Activated CD4-positive, alpha-beta T cell treated with anti-CD3 and anti-CD28 coated beads for 36 hours (primary cell): ENCODE measurements at regions not wholly inside any gene's neighbourhood (a gene's known extent, or its start where the extent isn't known, plus 50 kb on each side); places are given as distances from the start of the nearest gene placed in this dataset.
"Not testable (repeated sequence)": the region's sequence is repeated elsewhere in the genome, so short reads cannot be mapped to it uniquely, and the experiment has no call there.

Experiments
- ATAC-seq: fragments of 200-7000 bp; cut with Tn5 transposase; one replicate; pipeline ENCODE4 v1.10.0; 2021; ENCODE audit warnings: mild to moderate bottlenecking, moderate library complexity
- CTCF ChIA-PET: fragments of 350-600 bp; sonication (Branson Sonifier 250); formaldehyde crosslinking; loops from one replicate; lab custom pipeline; 2021; ENCODE audit warnings: antibody characterized with exemption; lab: Charles Lee
- POLR2A ChIA-PET: fragments of 350-600 bp; sonication (Branson Sonifier 250); formaldehyde crosslinking; loops from one replicate; lab custom pipeline; 2021; ENCODE audit warnings: antibody characterized with exemption, inconsistent platforms; lab: Charles Lee
- DNase-seq: peaks from one replicate; pipeline ENCODE4 v3.0.0-alpha.2; 2020
- H3K27ac Mint-ChIP-seq: one replicate; pipeline ENCODE4 v1.8.0; 2021; ENCODE audit warnings: mixed read lengths
- H3K27me3 Mint-ChIP-seq: one replicate; pipeline ENCODE4 v1.8.0; 2021; ENCODE audit warnings: mixed read lengths
- H3K36me3 Mint-ChIP-seq: one replicate; pipeline ENCODE4 v1.8.0; 2021; ENCODE audit warnings: low read depth, mixed read lengths
- H3K4me1 Mint-ChIP-seq: one replicate; pipeline ENCODE4 v1.8.0; 2021; ENCODE audit warnings: mixed read lengths
- H3K4me3 Mint-ChIP-seq: one replicate; pipeline ENCODE4 v1.8.0; 2021; ENCODE audit warnings: mild to moderate bottlenecking, moderate library complexity, mixed read lengths
- H3K9me3 Mint-ChIP-seq: one replicate; pipeline ENCODE4 v1.8.0; 2021; ENCODE audit warnings: low read depth, mixed read lengths
- intact Hi-C, 2 experiments: fragments of 100-400 bp; cut with DNase I in 1 of 2; cut with micrococcal nuclease in 1 of 2; formaldehyde crosslinking; loops; one replicate each; pipeline versions ENCODE4 v1.14.2 to v1.15.1; 2022 to 2024; cut with DNase I, micrococcal nuclease

DNA sequence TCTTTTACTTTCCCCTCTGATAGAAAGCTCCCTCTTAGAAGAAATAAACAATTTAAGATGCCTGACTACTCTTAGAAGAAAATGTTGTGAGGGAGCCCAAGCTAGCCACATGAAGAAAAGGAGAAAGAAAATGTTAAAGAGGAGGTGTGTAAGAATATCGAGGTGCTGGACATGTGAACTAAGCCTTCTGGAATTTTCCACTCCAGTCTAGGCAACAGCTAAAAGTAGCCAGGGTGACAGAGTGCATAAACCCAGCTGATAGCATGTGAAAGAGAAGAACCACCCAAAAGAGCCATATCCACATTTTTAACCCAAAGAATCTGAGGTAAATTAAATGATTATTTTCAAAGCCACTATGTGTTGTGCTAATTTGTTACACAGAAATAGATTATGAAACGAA is 1690.6 kb upstream of the LRRTM3 start:
- H3K27me3 Mint-ChIP-seq: no peaks in the 10 kb centered on the region
- ATAC-seq: no peak
- POLR2A ChIA-PET: no interaction called here
- H3K27ac Mint-ChIP-seq: no peak overlapping the region
- no peak for DNase-seq
- no peaks in the 10 kb centered on the region for H3K4me1 Mint-ChIP-seq
- intact Hi-C loops: no loop called here
- H3K9me3 Mint-ChIP-seq: peaks cover 2% of the 10 kb centered on the region
- H3K36me3 Mint-ChIP-seq: no peaks in the 10 kb centered on the region
- CTCF ChIA-PET: interaction anchor here (1.1 kb wide), 1 partner anchor 11 kb away, joined by 5 read pairs; no protein-coding TSS in a partner anchor
- no peak overlapping the region for H3K4me3 Mint-ChIP-seq

- intact Hi-C loops: no loop called here
These were observed 1690.0 kb upstream of the LRRTM3 start for GRCh38 chr10:65235846-65236245.

GRCh38 chr10:65265451-65265954 is 1660.3 kb upstream of the LRRTM3 start:
- intact Hi-C loops: no loop called here
- ATAC-seq: no peak
- H3K27me3 Mint-ChIP-seq: no peaks in the 10 kb centered on the region
- H3K9me3 Mint-ChIP-seq: peaks cover 10% of the 10 kb centered on the region
- POLR2A ChIA-PET: no interaction called here
- CTCF ChIA-PET: interaction anchor here (0.7 kb wide), 1 partner anchor 602 kb away, joined by 5 read pairs; no protein-coding TSS in a partner anchor
- H3K27ac Mint-ChIP-seq: no peak overlapping the region
- H3K36me3 Mint-ChIP-seq: no peaks in the 10 kb centered on the region
- no peak overlapping the region for H3K4me3 Mint-ChIP-seq
- H3K4me1 Mint-ChIP-seq: no peaks in the 10 kb centered on the region
- no peak for DNase-seq

More at GRCh38 chr10:65235846-65236245, 1690.0 kb upstream of the LRRTM3 start:
- H3K36me3 Mint-ChIP-seq: no peaks in the 10 kb centered on the region
- ChIA-PET CTCF (interaction anchor here (1.1 kb wide), 1 partner anchor 10 kb away, joined by 5 read pairs; no protein-coding TSS in a partner anchor), POLR2A (no interaction called here)
- H3K4me3 Mint-ChIP-seq: no peak overlapping the region
- H3K27ac Mint-ChIP-seq: no peak overlapping the region
- DNase-seq (no peak), ATAC-seq (no peak)
- H3K4me1 Mint-ChIP-seq: no peaks in the 10 kb centered on the region
- no peaks in the 10 kb centered on the region for H3K27me3 Mint-ChIP-seq
- peaks cover 2% of the 10 kb centered on the region for H3K9me3 Mint-ChIP-seq

DNA sequence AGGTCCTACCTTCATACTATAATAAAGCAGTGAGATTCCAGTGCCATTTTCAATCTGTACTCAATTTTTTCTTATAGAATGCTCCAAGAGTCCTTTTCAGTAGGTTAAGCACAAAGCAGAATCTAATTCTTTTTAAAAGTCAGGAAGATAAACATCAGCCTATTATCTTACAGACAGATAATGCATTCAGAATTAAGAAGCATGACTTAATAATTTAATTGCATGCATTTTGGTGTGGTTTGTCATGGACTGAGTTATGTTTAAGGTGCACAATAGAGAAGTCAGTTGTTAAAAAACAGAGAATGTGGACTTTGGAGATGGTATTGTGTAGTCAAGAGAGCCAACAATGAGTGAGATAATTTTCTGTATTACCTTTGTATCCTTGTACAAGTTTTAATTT is 1656.3 kb upstream of the LRRTM3 start:
- H3K4me3 Mint-ChIP-seq, intact Hi-C loops, H3K27me3 Mint-ChIP-seq, DNase-seq, ATAC-seq, CTCF ChIA-PET, POLR2A ChIA-PET, H3K36me3 Mint-ChIP-seq, H3K4me1 Mint-ChIP-seq, H3K9me3 Mint-ChIP-seq, H3K27ac Mint-ChIP-seq: not testable (repeated sequence)

DNA sequence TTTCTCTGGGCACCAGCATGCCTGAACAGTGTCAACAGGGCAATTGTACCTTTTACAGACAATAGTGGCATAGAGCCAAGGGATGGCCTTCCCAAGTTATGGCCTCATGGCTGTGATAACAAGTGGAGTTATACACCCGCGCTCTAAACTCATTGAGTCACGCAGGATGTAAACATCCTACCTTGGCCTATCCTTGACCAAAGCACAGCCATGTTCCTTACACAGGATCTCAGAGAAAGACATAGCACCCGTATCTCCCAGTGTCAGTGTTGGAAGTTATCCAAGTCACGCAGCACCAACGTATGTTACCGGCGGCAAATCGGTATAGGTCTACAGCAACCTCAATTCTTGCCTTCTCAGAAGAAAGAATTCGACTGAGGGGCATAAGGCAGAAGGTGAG is 1654.9 kb upstream of the LRRTM3 start:
- no peaks in the 10 kb centered on the region for H3K36me3 Mint-ChIP-seq
- H3K9me3 Mint-ChIP-seq: no peaks in the 10 kb centered on the region
- H3K4me1 Mint-ChIP-seq: no peaks in the 10 kb centered on the region
- H3K27me3 Mint-ChIP-seq: no peaks in the 10 kb centered on the region
- no peak overlapping the region for H3K4me3 Mint-ChIP-seq
- CTCF ChIA-PET: interaction anchor here (1.1 kb wide), 1 partner anchor 9 kb away, joined by 5 read pairs; no protein-coding TSS in a partner anchor
- H3K27ac Mint-ChIP-seq: no peak overlapping the region
- DNase-seq: no peak
- ATAC-seq: no peak
- POLR2A ChIA-PET: no interaction called here
- intact Hi-C loops: no loop called here

- no peak for ATAC-seq
- no peak overlapping the region for H3K27ac Mint-ChIP-seq
- ChIA-PET CTCF (interaction anchor here (0.7 kb wide), 1 partner anchor 663 kb away, joined by 3 read pairs; no protein-coding TSS in a partner anchor), POLR2A (no interaction called here)
- no peaks in the 10 kb centered on the region for H3K4me1 Mint-ChIP-seq
- intact Hi-C loops: no loop called here
- no peaks in the 10 kb centered on the region for H3K27me3 Mint-ChIP-seq
- H3K9me3 Mint-ChIP-seq: no peaks in the 10 kb centered on the region
- no peak overlapping the region for H3K4me3 Mint-ChIP-seq
- DNase-seq: no peak
- no peaks in the 10 kb centered on the region for H3K36me3 Mint-ChIP-seq
These were observed 1652.7 kb upstream of the LRRTM3 start for GRCh38 chr10:65273115-65273514.

- no peak for ATAC-seq
These were observed 1650.5 kb upstream of the LRRTM3 start for GRCh38 chr10:65275296-65275695.

DNA sequence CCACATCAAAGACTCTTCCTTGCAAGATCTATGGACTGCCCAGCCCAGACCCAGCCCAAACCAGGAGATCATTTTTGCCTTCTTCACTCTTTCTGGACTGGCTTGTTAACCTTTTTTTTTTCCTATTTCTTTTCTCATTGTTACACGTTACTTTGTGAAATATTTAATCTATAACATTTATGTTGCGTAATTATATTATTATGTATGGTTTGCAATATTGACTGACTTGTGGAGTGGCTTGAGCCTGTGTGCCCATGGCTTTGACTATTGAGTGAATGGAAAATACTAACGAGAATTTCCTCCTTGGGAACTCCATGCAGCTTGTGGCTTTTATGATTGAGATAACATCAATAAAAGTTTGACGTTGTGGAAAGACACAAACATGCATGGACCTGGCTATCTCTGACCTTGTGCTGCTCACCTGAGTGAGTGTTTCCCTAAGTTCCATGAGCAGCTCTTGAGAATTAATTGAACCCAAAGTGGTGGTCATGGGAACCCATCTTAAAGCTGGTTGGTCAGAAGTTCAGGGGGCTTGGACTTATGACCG is 1641.3 kb upstream of the LRRTM3 start:
- Mint-ChIP-seq H3K4me1 (no peaks in the 10 kb centered on the region), H3K27me3 (no peaks in the 10 kb centered on the region), H3K9me3 (peaks cover 17% of the 10 kb centered on the region), H3K4me3 (no peak overlapping the region), H3K36me3 (no peaks in the 10 kb centered on the region), H3K27ac (no peak overlapping the region)
- CTCF ChIA-PET: interaction anchor here (1.2 kb wide), 1 partner anchor 9 kb away, joined by 3 read pairs; no protein-coding TSS in a partner anchor
- intact Hi-C loops: no loop called here
- DNase-seq: no peak
- POLR2A ChIA-PET: no interaction called here
- ATAC-seq: no peak

More at GRCh38 chr10:65275296-65275695, 1650.5 kb upstream of the LRRTM3 start:
- Mint-ChIP-seq H3K27ac (no peak overlapping the region), H3K27me3 (no peaks in the 10 kb centered on the region), H3K36me3 (no peaks in the 10 kb centered on the region), H3K4me3 (no peak overlapping the region), H3K4me1 (no peaks in the 10 kb centered on the region), H3K9me3 (peaks cover 9% of the 10 kb centered on the region)
- DNase-seq: no peak
- ChIA-PET CTCF (interaction anchor here (0.8 kb wide), 1 partner anchor 10 kb away, joined by 3 read pairs; no protein-coding TSS in a partner anchor), POLR2A (no interaction called here)
- intact Hi-C loops: no loop called here

DNA sequence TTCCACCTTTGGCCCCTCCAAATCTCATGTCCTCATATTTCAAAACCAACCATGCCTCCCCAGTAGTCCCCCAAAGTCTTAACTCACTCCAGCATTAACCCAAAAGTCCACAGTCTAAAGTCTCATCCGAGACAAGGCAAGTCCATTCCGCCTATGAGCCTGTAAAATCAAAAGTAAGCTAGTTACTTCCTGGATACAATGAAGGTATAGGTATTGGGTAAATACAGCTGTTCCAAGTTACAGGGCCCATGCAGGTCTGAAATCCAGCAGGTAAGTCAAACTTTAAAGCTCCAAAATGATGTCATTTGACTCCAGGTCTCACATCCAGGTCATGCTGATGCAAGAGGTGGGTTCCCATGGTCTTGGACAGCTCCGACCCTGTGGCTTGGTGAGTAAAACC is 1640.1 kb upstream of the LRRTM3 start:
- H3K4me1 Mint-ChIP-seq, H3K27me3 Mint-ChIP-seq, H3K36me3 Mint-ChIP-seq, POLR2A ChIA-PET, H3K4me3 Mint-ChIP-seq, H3K27ac Mint-ChIP-seq, DNase-seq, intact Hi-C loops, ATAC-seq: not testable (repeated sequence)
- H3K9me3 Mint-ChIP-seq: peaks cover 12% of the 10 kb centered on the region
- CTCF ChIA-PET: interaction anchor here (1.2 kb wide), 1 partner anchor 10 kb away, joined by 3 read pairs; no protein-coding TSS in a partner anchor

DNA sequence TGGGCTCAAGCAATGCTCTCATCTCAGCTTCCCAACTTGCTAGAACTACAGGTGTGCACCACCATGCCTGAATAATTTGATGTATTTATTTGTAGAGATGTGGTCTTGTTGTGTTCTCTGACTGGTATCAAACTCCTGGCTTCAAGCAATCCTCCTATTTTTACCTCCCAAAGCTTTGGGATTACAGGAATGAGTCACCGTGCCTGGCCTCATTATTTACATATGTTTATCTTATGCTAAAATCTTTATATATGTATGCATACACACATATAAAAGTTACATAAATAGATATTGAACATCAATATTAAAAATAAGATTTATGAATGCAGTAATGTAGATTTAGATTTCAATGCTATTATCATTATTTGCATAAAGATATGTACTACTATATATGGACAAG is 1634.5 kb upstream of the LRRTM3 start:
- H3K27me3 Mint-ChIP-seq: no peaks in the 10 kb centered on the region
- H3K36me3 Mint-ChIP-seq: no peaks in the 10 kb centered on the region
- intact Hi-C loops: no loop called here
- ATAC-seq (no peak), DNase-seq (no peak)
- ChIA-PET POLR2A (no interaction called here), CTCF (no interaction called here)
- H3K27ac Mint-ChIP-seq: no peak overlapping the region
- peaks cover 6% of the 10 kb centered on the region for H3K9me3 Mint-ChIP-seq
- H3K4me1 Mint-ChIP-seq: no peaks in the 10 kb centered on the region
- no peak overlapping the region for H3K4me3 Mint-ChIP-seq

DNA sequence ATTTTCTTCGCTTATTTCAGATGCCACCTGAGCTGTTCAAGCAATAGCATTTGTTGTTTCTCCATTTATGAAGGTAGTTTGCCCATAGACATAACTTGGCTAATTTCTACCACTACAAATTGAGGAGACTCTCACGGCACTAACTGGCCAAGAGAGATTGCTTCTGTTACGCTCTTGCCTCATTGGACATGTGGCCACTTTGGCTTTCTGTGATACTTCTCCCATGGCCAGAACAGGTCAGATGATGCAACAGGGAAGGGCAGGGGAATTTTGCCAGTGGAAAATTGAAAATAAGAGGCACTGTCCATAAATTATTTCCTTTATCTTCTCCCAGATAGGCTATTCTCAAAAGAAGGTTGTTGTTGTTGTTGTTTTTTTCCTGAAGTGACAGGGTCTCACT is 1633.3 kb upstream of the LRRTM3 start:
- ChIA-PET CTCF (no interaction called here), POLR2A (no interaction called here)
- DNase-seq (no peak), ATAC-seq (no peak)
- no peak overlapping the region for H3K4me3 Mint-ChIP-seq
- H3K27ac Mint-ChIP-seq: no peak overlapping the region
- no peaks in the 10 kb centered on the region for H3K4me1 Mint-ChIP-seq
- no peaks in the 10 kb centered on the region for H3K9me3 Mint-ChIP-seq
- intact Hi-C loops: no loop called here
- H3K36me3 Mint-ChIP-seq: no peaks in the 10 kb centered on the region
- no peaks in the 10 kb centered on the region for H3K27me3 Mint-ChIP-seq

- H3K36me3 Mint-ChIP-seq: no peaks in the 10 kb centered on the region
- CTCF ChIA-PET: no interaction called here
- intact Hi-C loops: no loop called here
- no peaks in the 10 kb centered on the region for H3K27me3 Mint-ChIP-seq
- ATAC-seq: no peak
- no peak for DNase-seq
- H3K27ac Mint-ChIP-seq: no peak overlapping the region
- H3K9me3 Mint-ChIP-seq: no peaks in the 10 kb centered on the region
- H3K4me3 Mint-ChIP-seq: no peak overlapping the region
- POLR2A ChIA-PET: no interaction called here
- no peaks in the 10 kb centered on the region for H3K4me1 Mint-ChIP-seq
These were observed 1631.5 kb upstream of the LRRTM3 start for GRCh38 chr10:65294329-65294728.
